GM18907 (cell line): ENCODE measurements at regions not wholly inside any gene's neighbourhood (a gene's known extent, or its start where the extent isn't known, plus 50 kb on each side); places are given as distances from the start of the nearest gene placed in this dataset.

Experiments used
- ATAC-seq: cut with Tn5 transposase; IDR thresholded peaks from one replicate; pipeline ENCODE4 v1.9.1; 2021; ENCODE audit warnings: mild to moderate bottlenecking, moderate library complexity; ENCODE audit not compliant: unreplicated experiment

DNA sequence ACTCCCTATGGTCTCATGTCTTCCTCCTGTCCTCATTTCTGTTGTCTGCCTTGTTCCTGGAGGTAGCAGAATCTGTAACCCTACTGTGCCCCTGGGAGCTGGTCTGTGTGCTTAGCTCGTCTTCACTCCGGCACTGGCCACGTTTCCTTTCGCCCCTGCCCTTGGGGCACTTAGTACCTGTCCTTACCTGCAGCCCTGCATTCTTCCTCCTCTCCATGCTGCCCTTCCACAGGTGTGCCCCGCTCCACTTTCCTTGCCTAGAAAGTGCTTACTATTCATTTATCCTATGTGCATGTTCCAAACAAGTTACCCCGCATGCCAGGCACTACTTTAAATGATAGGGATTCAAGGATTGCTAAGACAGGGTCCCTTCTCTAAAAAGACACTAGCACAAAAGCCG is 199.9 kb upstream of the ZMIZ1 start:
- no peak for ATAC-seq

DNA sequence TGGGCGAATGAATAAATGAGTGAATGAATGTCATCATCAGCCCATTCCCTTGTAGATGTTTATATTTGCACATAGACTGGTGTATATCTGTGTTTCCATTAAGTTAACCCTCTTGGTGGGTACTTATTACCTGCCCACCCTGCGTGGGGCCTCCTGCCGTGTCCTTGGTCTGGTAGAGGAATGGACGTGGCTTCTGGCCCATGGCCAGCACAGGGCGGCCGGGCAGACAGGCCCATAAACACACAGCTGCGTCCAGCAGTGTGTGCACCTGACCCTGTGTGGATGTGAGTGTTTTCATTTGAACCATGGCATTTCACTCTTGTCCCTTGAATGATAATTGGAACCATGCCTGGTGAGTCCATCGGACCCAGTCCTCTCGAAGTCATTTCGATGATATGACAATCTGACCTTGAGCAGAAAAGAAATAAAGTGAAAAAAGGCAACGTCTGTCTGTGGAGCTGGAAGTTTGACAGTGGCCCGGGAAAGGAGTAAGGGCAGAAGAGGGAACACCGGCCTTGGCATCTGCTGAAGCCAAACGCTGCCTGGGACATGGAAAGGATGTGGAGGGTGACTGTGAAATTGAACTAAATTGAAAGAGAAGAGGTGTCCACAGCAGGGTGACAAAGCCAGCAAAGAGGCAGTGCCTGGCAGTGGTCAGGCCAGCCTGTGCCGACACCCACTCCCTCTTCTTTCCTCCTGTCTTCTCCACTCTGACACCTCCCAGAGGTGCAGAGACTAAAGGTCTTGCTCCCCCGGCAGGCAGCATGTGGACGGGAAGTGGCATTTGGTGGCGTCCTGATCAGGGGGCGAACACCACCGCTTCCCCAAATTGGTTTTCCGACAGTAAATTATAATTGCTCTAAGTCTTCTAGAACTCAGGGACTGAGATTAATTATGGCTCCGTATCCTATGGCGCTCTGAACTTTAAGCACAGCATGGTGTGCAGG is 199.0 kb upstream of the ZMIZ1 start:
- ATAC-seq, result no peak

DNA sequence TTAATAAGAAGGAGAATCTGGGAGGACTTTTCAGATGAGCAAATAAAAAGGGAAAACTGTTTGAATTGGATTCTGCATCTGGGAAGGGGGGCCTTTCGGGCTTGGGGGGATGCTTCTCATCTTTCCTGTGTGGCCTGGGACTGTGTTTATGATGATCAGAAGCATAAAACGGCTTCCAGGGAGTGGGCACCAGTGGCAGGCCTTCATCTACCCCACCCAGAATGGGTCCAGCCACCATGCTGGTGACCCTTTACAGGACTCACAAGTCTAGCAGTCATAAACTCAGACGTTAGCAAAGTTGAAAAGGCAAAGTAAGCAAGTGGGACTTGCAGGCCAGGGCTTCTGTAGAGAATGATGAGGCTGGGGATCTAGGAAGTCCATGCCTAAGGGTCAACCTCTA is 198.3 kb upstream of the ZMIZ1 start:
- ATAC-seq, result no peak

DNA sequence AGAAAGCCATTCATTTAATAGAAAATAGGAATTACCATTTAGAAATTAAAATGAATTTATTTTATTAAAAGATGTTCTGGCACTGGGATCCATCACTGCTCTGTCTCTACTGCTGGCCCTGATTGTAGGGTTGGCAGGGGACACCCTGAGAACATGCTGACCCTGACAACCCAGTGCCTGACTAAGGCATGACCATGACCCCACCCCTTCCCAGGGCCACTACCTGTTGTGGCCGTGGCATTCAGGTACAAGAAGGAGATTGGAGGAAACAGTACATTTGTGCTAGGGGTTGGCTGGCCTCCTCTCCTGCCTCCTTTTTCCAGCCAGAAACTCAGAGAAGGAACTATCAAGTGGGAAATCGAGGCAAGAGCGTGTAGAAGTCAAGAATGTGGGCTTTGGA is 197.0 kb upstream of the ZMIZ1 start:
- no peak for ATAC-seq

DNA sequence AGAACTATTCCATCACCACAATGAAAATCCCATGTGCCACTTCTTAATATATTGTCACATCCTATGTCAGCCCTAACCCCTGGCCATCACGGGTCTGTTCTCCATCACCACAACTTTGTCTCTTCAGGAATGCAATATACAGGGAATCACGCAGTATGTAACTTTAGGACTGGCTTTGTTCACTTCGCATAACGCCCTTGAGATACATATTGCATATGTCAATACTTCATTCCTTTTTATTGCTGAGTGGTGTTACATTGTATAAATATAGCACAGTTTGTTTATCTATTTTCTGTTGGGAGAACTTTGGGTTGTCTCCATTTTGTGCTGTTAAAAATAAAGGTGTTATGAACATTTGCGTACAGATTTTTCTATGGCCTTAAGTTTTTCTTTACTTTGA is 195.4 kb upstream of the ZMIZ1 start:
- ATAC-seq, result no peak

DNA sequence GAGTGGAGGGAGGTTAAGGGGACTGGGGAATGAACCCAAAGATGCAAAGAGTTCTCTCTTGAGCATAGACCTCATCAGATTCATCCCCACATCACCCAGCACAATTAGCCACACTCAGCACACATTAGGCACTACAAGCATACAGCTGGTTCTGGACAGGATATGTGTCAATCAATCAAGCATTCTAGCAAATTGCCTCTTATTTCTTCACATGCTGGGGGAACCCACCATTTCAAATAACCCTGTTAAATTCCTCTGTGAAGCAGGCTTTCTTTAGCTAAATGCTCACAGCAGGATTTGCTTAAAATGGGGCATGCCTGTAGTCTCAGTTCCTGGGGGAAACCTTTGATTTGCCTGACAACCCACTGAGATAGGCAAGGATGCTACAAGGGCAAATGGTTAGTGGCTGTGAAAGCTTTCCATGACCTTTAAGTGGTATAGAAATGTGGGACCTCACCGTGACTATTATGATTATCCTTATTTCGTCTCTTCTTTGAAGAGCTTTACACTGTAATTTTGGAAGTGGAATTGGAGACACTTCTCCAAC is 193.4 kb upstream of the ZMIZ1 start:
- ATAC-seq, result no peak

DNA sequence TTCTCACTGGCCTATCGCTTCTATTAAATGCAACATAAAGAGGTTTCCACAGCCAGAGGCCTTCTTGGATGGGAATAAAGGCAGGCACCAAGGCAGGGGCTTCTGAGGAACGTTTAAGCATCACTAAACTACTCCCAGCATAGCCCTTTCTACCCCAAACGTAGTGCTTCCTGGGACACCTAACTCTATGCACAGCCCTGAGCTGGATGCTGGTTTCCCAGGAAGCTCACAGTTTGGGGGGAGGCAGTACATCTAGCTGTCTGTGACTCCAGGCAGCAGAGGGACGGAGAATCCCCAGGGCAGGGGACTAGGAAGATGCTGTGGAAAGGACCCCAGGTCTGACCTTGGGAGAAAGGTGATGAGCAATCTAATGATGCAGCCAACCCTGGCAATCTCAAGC is 192.8 kb upstream of the ZMIZ1 start:
- ATAC-seq, result no peak

DNA sequence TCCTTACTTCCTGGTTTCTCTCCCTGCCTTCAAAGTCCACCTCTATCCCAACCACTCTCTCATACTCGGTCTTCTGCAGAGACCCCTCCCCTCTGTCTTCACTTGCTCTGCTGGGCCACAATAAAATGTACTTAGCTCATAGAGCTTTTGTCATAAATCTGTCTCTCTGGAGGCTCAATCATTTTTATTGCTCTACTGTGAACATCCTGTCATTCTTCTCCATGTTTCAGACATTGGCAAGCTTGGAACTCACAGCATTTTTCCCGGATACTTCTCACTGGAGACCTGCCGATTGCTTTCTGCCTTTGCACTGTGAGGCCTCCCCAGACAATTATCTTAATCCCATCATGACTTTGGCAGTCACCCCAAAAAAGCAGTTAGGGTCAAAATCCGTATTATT is 192.3 kb upstream of the ZMIZ1 start:
- ATAC-seq, result no peak

DNA sequence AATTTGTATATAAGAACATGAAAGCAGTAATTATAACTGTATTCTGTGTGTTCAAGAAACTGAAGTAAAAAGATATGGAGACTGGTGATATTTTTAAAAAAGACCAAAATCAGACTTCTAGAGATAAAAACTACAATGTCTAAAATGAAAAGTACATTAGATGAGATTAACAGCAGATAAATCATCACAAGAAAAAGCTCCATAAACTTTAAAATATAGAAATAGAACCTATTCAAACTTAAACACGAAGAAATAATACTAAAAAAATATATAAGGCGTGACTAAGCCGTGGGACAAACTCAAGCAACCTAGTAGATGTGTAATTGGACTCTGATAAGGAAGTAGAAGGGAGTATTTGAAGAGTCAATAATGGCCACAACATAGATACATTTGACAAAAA is 189.1 kb upstream of the ZMIZ1 start:
- no peak for ATAC-seq

DNA sequence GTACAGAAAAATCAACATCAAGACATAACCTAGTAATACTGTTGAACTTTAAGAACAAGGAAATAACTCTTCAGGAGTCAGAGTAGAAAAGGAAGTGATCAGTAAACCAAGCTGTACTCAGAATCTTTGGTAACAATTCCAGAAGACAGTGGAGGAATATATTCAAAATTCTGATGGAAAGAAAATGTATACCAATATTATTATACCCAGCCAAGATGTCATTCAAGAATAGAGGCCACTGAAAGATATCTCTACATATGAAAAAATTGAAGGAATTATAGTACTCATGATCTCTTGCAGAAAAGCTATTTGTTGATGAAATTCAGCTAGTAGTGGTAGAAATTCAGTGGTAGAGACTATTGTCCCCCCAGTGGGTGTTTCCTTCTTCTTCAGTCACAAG is 182.6 kb upstream of the ZMIZ1 start:
- ATAC-seq, result no peak

DNA sequence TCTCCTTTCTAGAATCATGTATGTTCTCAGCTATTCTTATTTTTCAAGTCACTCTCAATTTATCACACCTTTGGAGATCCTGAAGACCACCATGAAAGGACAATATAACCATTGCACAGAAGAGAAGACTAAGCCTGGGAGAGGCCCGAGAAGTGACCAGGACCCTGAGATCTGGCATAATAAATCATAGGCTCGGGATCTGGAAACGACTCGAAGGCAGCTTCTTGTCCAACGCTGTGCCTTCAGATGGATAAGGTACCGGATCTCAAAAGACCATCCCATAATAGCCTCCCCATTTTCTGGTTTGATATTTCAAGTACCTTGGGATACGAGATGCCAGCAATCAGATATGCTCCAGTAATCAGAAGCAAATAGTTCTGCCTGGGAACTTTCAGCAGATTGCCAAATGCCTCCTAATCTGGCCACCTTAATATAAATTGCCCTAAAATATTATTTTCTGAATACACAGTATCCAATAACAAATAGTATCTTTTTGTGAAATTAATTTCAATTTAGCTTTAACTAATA is 179.2 kb upstream of the ZMIZ1 start:
- no peak for ATAC-seq

DNA sequence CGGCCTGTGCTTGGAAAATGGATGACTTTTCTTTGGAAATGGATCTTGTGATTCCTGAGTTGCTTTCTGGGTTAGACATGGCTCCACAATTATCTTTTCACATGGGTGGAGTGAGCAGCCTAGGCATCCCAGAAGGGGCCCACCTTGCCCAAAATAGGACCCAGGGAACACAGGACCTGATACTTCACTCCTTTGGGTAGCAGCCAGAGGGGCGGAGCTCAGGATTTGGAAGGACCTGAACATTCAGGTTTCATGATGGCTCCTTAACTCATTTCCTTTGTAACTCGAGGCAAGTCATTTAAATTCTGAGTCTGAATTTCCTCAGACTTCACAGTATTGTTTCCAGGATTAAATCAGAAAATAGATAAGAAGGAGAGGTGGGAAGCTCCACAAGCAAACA is 178.3 kb upstream of the ZMIZ1 start:
- ATAC-seq, result no peak

DNA sequence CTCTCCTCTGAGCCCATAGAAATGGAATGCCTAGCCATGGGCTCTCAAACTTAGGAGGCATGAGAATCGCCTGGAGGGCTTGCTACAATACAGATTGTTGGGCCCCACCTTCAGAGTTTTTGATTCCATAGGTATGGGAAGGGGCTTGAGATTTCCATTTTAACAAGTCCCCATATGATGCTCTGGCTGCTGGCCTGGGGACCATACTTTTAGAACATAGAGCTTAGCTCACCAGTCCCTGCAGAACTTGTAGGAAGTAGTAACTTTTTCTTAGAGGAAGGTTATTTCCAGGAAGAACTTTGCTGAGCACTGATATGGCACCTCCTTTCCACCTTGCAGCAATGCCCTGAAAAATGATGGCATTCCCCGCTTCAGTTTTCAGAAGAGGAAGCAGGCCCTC is 177.0 kb upstream of the ZMIZ1 start:
- no peak for ATAC-seq

DNA sequence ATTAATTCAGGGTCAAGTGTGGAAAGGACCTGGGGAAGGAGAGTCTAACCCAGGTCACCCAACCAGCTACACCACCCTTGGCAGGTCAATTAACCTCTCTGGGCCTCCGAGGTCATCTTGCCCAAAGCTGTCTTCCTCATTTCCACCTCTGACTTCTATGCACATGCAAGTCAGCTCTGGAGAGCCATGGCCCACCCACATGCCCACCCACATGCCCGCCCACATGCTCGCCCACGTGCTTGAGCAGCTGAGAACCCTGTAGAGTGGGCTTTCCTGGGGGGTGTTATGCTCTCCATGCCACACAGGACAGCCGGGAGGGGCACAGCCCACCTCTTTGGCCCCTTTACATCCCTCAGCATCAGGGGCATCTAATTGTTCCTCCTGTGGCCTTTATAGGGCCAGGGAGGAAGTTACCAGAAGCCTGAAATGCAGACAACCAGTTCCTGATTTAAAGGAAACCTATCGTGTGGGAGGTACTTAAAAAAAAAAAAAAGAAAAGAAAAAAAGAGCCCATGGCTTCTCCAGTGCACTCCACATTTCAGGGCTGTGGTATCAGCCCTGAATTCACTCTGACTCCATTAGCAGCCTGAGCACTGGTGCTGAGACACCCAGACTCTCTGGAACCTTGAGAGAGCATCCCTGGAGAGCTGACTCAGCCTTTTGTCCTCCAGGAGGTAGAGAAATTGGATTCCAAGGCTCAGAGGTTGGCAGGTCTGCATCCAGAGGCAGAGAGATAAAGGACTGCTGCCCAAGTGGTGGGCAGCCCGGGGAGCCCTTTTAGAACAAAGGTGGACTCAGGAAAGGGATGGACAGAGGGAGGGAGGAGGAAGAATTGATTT is 176.2 kb upstream of the ZMIZ1 start:
- ATAC-seq, result no peak

DNA sequence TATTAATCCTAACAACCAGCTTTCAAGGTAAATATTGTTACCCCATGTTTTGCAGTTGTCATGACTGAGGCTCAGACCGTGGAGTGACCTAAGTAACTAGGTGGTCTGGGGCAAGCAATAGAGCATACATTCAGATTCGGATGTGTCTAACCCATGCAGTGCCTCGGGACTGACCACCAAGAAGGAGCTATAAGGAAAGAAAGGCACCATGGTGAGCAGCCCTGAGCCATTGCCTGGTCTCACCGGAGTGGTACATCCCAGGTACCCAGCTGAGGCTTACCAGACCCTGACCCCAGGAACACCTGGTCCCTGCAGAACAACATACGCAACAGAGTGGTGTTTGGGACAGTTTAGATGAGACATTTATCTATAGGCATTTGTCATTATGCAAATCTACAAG is 175.5 kb upstream of the ZMIZ1 start:
- no peak for ATAC-seq

DNA sequence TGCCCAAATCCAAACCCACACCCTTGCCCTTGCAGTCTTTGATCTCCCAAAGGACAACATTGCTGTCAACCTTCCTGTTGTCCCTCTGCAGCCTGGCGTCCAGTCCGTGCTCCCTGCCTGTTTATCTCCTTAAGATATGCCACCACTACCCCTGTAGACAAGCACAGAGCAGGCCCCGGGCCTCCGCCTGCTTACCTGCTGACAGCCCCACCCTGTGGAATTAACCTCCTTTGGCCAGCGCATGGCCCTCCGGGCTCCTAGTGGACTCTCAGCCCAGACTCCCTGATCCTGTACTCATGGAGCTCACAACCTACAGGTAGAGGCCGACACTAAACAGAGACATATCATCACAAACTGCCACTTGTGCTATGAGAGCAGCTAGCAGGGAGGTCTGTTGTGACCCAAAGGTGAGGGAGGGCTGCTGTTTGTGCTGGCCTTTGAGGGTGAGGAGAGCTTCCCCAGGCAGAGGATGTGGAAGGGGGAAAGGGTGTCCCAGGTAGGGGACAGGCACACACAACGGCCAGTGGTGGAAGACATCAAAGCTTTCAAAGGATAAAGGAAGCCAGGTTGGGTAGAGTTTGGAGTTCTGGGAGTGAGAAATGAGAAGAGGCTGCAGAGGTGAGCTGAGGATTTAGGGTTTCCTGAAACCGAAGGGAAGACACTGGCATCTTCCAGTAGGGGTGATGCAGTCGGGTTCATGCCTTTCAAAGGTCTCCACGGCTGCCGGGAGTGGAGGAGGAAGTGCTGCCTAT is 174.5 kb upstream of the ZMIZ1 start:
- ATAC-seq, result no peak

DNA sequence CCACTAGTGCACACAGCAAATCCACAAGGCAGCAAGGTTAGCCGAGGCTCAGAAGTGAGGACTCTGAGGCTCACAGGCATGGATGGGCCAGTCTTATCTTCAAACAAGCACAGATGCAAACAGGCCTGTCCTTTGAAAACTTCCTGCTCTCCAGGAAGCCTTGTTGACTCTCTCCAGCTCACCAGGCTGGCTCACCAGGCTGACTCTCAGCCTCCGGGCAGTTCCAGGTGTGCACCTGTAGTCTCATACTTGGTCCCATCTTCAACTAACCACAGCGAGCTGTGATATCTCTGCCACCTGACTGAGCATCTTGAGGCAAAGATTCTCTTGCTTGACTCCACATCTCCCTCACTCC is 173.9 kb upstream of the ZMIZ1 start:
- ATAC-seq, result no peak

DNA sequence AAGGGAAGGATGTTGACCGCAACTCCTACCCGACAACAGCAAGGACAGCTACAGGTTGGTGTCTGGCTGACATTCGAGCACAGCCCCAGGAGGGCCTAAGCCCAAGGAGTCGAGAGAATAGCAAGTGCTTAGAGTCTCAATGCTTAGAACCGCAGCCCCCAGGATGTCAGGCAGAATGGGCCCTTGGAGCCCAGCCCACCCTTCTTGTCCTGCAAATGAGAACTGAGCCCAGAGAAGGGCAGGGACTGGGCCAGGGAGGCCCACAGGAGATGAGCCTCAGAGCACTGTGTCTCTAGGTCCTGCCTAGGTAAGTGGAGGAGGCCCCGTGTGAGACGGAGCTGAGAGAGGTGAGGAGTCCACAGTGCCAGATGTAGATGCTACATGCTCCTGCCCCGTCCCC is 173.3 kb upstream of the ZMIZ1 start:
- no peak for ATAC-seq

DNA sequence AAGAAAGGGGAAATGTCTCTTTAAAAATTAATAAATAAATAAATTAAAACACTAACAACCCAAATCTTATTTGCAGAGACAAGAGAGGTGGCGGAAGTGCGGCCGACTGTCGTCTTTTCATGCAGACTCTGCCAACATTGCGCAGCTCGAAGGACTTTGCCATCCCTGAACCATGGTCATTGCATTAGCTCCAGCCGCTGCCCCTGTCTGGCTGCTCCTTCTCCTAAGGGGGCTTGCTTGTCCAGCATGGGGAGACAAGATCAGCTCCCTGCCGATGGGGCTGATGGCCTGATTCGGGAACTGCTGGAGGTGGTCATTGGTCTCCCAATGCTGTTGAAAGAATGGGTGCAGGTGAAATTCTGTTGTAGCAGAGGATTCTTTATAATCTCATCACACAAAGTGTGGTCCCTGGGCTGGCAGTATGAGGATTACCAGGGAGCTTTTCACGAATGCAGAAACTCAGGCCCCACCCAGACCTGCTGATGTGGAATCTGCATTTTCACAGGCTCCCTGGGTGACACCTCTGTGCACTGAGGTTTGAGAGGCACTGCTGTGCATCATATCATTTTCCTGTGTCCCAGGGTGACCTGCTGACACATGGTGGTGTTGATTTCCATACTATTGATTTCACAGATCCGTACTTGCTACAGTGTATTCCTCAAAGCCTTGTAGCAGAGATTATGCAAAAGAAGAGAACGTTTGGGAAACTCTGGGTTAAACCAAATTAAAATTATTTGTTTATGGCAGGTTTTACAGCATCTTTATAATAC is 172.4 kb upstream of the ZMIZ1 start:
- ATAC-seq, result no peak
